ENCODE measurements at regions not wholly inside any gene's neighbourhood (a gene's known extent, or its start where the extent isn't known, plus 50 kb on each side); places are given as distances from the start of the nearest gene placed in this dataset.
A peak's percentile ranks its signal among the peaks of the same experiment; 100 is the strongest.

GRCh38 chr4:132180020-132180427, 969.1 kb upstream of the PCDH10 start:
- Histone ChIP-seq H2AFZ (ENCODE audit: control insufficient read depth, low read length) (peak overlapping the region; percentile 33), H3K9me3 (ENCODE audit: control insufficient read depth, low read depth, low read length) (no peaks in the 10 kb centered on the region), H3K79me2 (ENCODE audit: control insufficient read depth, insufficient read depth, low read length) (no peaks in the 10 kb centered on the region), H3K4me1 (ENCODE audit: control insufficient read depth, extremely low read depth, insufficient read depth, low read length) (peaks cover 10% of the 10 kb centered on the region), H3K36me3 (ENCODE audit: control insufficient read depth in 2 of 2, extremely low read depth in 1 of 2, insufficient read depth in 2 of 2, low read length in 2 of 2) (no peaks in the 10 kb centered on the region), H3K4me3 (ENCODE audit: control insufficient read depth in 2 of 3, extremely low read depth in 1 of 3, insufficient read depth in 2 of 3, low read depth in 1 of 3, low read length in 3 of 3) (peak overlapping the region in 1 of 3 experiments; percentile 43), H3K4me2 (ENCODE audit: control insufficient read depth, extremely low read depth, insufficient read depth, low read depth, low read length) (peak overlapping the region; percentile 59), H3K27ac (ENCODE audit: control insufficient read depth, insufficient read depth, low read length) (peak overlapping the region; percentile 48), H3K27me3 (ENCODE audit: control insufficient read depth, extremely low read depth, insufficient read depth, low read length) (no peaks in the 10 kb centered on the region), H3K9me1 (ENCODE audit: control insufficient read depth, extremely low read depth, insufficient read depth, low read length) (no peaks in the 10 kb centered on the region), H4K20me1 (ENCODE audit: control insufficient read depth, extremely low read depth, insufficient read depth, low read length) (no peaks in the 10 kb centered on the region), H3K9ac (ENCODE audit: control insufficient read depth, extremely low read depth, insufficient read depth, low read length) (no peak overlapping the region)
- dilution Hi-C loops (cut with MboI; ENCODE audit: extremely low pct_ligation_motif_present, low sequenced_read_pairs), result no loop called here
- TF ChIP-seq CTCF (optimal IDR thresholded peaks at IDR 0.05 in 1 of 3, IDR thresholded peaks at IDR 0.05 in 1 of 3, conservative IDR thresholded peaks at IDR 0.05 in 1 of 3; ENCODE audit: extremely low read depth in 1 of 3, insufficient read depth in 2 of 3, low read length in 3 of 3), result no peak
- TF ChIP-seq EZH2 (IDR thresholded peaks at IDR 0.05; ENCODE audit: low read length), result no peak
- peak; percentile 25 for DNase-seq (ENCODE audit: low read depth, low spot score)
- peak; percentile 80 for FAIRE-seq

GRCh38 chr4:132195176-132195575, 953.9 kb upstream of the PCDH10 start:
- Histone ChIP-seq H4K20me1 (ENCODE audit: control insufficient read depth, extremely low read depth, insufficient read depth, low read length) (no peaks in the 10 kb centered on the region), H3K79me2 (ENCODE audit: control insufficient read depth, insufficient read depth, low read length) (no peaks in the 10 kb centered on the region), H3K9me1 (ENCODE audit: control insufficient read depth, extremely low read depth, insufficient read depth, low read length) (no peaks in the 10 kb centered on the region), H3K4me3 (ENCODE audit: control insufficient read depth in 2 of 3, extremely low read depth in 1 of 3, insufficient read depth in 2 of 3, low read depth in 1 of 3, low read length in 3 of 3) (no peak overlapping the region), H2AFZ (ENCODE audit: control insufficient read depth, low read length) (no peak overlapping the region), H3K4me1 (ENCODE audit: control insufficient read depth, extremely low read depth, insufficient read depth, low read length) (no peaks in the 10 kb centered on the region), H3K9me3 (ENCODE audit: control insufficient read depth, low read depth, low read length) (no peaks in the 10 kb centered on the region), H3K9ac (ENCODE audit: control insufficient read depth, extremely low read depth, insufficient read depth, low read length) (no peak overlapping the region), H3K27me3 (ENCODE audit: control insufficient read depth, extremely low read depth, insufficient read depth, low read length) (no peaks in the 10 kb centered on the region), H3K27ac (ENCODE audit: control insufficient read depth, insufficient read depth, low read length) (no peak overlapping the region), H3K4me2 (ENCODE audit: control insufficient read depth, extremely low read depth, insufficient read depth, low read depth, low read length) (no peak overlapping the region), H3K36me3 (ENCODE audit: control insufficient read depth in 2 of 2, extremely low read depth in 1 of 2, insufficient read depth in 2 of 2, low read length in 2 of 2) (no peaks in the 10 kb centered on the region)
- no peak for DNase-seq (ENCODE audit: low read depth, low spot score)
- FAIRE-seq, result no peak
- dilution Hi-C loops (cut with MboI; ENCODE audit: extremely low pct_ligation_motif_present, low sequenced_read_pairs), result no loop called here
- TF ChIP-seq EZH2 (IDR thresholded peaks at IDR 0.05; ENCODE audit: low read length) (no peak), CTCF (optimal IDR thresholded peaks at IDR 0.05 in 1 of 3, IDR thresholded peaks at IDR 0.05 in 1 of 3, conservative IDR thresholded peaks at IDR 0.05 in 1 of 3; ENCODE audit: extremely low read depth in 1 of 3, insufficient read depth in 2 of 3, low read length in 3 of 3) (no peak)
